Renal cortex interstitium (tissue), 11 donors: ENCODE measurements at regions not wholly inside any gene's neighbourhood (a gene's known extent, or its start where the extent isn't known, plus 50 kb on each side); places are given as distances from the start of the nearest gene placed in this dataset.

Experiments
- DNase-seq, 11 donors: peaks; one replicate each; pipeline ENCODE4 v3.0.0-alpha.2; 2013; ENCODE audit warnings: low read depth in 9 of 11, low spot score in 4 of 11; ENCODE audit errors: extremely low read depth in 1 of 11

GRCh38 chr2:12037301-12037700 is 290.9 kb downstream of the LPIN1 start:
- no peak for DNase-seq

- no peak for DNase-seq
Observed at GRCh38 chr2:12041236-12041635, 294.8 kb downstream of the LPIN1 start.

- no peak for DNase-seq
Observed at GRCh38 chr2:12043131-12043530, 296.7 kb downstream of the LPIN1 start.

- no peak for DNase-seq
Observed at GRCh38 chr2:12044857-12045256, 298.4 kb downstream of the LPIN1 start.

DNA sequence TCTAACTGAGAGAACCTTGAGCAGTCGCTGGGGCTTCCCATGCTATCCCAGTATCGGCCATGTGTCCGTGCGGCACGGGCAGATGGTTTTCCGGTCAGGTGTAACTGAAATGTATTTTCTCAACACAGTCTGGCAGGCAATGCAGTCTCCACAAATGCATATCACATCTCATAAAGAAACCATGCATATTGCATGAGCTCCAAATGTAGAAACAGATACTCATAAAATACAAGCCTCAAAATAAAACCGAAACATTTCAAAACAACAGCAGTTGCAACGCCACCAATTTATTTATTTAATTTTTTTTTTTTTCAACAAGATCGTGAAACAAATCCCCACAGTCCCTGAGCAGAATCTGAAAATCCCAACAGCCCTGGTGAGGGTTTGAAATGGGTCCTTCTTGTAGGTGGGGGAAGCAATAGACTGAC is 299.4 kb downstream of the LPIN1 start:
- no peak for DNase-seq

DNA sequence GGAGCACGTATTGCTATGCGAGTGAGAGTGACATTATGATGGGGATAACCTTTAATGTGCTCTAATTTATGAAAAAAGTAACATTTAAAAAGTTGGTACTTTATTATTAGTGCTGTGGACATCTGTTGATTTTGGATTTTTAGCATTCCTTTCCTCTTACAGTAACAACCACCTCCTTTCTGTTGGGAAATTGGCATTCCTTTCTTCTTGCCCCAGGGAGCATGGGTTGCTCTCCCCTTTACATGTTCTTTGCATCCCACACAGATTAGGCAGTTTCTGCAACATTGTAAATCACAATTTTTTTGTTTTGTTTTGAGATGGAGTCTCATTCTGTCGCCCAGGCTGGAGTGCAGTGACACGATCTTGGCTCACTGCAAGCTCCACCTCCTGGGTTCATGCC is 300.2 kb downstream of the LPIN1 start:
- DNase-seq, result no peak

GRCh38 chr2:12047761-12048160 is 301.3 kb downstream of the LPIN1 start:
- no peak for DNase-seq

- DNase-seq, result no peak
Observed at GRCh38 chr2:12048550-12048949, 302.1 kb downstream of the LPIN1 start.

- DNase-seq, result no peak
Observed at GRCh38 chr2:12050396-12050795, 304.0 kb downstream of the LPIN1 start.

DNA sequence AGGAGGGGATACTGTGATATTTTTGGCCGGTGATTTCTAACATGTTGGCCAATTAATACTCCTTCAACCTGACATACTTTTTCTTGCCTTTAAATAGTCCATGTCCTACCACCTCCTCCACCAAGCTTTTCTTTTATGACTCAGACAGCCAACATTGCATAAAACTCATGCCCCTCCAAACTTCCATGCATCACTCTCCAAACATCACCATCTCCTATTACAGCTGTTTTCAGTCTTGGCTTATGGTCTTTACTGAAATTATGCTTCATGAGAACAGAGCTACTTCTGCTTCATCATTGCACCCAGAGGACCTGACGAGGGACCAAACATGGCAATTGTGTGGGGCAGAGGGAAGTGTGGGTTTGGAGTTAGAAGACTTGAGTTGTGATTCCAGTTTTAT is 305.4 kb downstream of the LPIN1 start:
- DNase-seq, result no peak

DNA sequence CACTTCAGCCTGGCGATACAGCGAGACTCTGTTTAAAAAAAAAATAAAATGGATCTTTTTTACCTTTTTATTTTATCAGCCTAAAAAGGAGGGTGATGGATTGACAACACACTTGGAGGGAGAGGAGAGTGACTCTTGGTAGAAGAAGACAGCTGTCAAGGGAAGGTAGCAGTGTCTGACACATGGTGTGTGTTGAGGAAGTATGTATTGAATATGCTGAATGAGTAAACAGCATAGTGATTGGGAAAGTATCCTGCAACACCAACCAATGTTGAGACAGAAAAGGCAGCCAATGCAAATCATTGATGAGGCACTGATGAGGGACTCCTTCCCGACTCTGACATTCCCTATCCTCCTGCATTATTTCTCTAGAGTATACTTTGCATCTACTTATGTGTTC is 306.4 kb downstream of the LPIN1 start:
- no peak for DNase-seq

GRCh38 chr2:12054956-12055618 is 308.7 kb downstream of the LPIN1 start:
- no peak for DNase-seq

DNA sequence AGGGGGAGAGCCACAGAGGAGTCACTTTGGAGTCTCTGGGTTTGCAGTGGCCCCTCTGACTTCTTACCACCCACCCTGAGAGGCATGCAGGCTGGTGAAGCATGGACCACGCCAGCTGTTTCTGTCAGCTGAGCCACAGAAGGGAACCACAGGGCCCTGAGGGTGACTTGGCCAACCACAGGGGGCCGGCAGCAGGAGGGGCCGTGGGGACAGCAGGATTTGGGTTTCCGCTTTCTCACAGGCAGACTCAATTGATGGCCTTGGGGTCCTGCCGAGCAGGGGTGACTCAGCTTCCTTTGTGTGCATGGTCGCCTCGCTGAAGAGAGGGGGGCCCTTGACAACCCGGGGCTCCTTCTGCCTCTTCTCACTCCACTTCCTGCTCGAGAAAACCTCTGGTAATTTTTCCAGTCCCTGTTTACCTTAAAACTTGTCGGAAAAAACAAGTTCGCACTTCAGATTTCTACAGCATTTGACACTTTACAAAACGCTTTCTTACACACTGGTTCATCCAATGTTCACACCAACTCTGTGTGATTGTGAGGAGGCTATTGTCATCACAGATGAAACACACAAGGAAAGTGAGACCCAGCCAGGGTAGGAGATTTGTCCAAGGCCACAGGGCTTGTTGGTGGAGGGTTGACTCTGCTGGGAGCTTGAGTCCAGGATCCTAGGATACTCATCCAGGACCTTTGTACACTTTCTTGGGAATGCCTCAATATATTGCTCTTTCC is 311.2 kb downstream of the LPIN1 start:
- no peak for DNase-seq

DNA sequence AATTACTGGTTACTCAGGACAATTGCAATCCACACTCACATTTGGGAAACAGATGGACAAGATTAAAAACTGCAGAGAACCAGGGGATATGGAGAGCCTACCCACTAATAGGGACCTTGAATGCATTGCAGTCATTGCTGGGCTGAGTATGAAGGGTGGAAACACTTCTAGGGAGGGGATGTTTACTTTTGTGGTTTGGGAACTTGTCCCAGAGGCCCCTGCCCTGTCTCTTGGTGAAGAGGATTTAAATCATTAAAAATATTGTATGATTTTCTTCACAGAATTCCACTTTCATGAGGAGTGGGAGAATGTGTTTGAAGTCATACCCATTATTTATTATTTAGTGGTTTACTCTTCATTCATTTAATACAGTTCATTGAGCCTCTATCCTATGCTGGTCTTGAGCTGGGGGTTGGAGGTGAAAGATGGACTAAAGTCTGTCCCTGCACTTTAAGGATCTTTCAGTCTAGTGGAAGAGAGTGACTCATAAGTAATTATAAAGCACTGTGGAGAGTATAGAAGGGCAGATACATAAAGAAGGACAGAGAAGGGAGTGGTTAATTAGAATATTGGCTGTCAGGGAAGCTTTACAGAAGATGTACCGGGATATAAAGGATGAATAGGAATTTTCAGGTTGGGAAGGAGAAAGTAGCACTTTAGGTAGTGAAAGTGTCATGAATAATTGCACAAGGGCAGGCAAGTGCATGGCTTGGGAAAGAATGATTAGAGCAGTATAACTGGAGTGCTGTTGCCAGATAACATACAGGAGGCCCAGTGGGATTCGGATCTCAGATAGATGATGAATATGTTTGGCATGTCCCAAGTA is 313.4 kb downstream of the LPIN1 start:
- DNase-seq, result no peak

DNA sequence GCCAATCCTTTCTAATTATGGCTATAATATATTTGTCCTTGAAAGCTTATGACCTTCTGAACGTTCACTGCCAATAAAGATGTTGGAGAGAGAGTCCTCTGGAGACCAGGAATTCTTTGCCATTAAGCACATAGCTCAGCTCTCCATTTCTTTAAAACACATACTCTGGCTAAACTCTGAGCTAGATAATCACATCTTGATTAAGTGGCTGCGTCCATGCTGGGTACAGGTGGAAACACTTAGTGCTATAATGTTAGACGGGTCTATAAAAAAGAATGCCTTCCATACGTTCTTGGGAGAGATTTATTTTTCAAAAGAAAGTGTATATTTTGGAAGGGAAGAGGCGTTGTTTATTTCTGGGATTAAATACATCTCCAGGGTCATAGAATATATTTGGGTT is 314.5 kb downstream of the LPIN1 start:
- no peak for DNase-seq

DNA sequence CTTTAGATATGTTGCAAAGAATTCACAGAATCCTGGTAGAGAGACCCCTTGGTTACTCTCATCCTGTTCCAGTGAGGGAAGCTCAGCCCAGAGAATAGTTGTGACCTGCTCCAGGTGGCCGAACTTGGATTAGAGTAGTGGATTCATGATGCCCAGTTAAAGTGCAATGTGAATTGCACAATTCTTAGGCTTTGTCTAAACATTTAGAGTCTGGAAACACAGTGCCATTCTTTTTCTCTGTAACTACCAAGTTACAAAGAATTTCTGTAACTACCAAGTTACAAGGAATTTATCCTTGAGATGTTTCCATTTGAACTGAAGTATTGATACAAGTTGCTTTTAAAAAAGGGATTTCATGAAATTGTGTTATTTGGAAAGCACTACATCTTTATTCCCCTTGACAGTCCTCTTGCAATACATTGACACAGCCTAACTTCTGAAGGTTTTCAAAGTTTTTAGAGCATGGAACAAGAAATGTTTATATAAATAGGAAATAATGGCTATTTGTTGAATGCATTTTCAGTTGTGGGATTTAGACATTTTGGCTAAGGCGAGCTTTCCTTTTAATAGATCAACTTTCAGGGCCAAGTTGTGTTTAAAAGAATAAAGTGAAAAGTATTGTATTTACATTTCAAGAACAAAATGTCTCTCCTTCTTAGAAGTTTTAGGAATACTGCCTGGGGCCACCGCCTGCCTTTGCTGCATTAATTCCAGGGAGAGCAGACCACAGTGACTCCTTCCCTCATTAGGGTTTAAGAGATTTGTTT is 315.0 kb downstream of the LPIN1 start:
- DNase-seq, result no peak

- no peak for DNase-seq
Observed at GRCh38 chr2:12062053-12062395, 315.6 kb downstream of the LPIN1 start.

- DNase-seq, result no peak
Observed at GRCh38 chr2:12063210-12063609, 316.8 kb downstream of the LPIN1 start.

DNA sequence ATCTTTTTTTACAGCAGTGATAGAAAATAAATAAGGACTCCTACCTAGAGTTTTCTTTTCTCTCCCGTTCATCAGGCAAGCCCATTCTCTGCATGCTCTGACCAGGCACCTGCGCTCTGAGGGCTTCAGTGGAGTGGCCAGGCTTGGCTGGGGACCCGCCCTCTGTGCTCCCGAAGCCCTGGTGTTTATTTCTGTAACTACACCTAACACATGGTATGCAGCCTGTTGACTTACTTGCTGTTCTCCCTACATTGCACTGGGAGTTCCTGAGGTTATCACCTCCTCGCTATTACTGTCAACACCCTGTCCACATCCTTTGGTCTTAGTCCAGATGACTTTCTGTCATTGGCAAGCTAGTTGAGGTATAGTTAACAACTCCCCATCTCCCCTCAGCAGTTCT is 317.7 kb downstream of the LPIN1 start:
- no peak for DNase-seq

- DNase-seq, result no peak
Observed at GRCh38 chr2:12066116-12066515, 319.7 kb downstream of the LPIN1 start.
